ENCODE measurements at regions not wholly inside any gene's neighbourhood (a gene's known extent, or its start where the extent isn't known, plus 50 kb on each side); places are given as distances from the start of the nearest gene placed in this dataset.

- no peak for DNase-seq
- Mint-ChIP-seq H3K4me1 (no peaks in the 10 kb centered on the region), H3K27me3 (peaks cover 22% of the 10 kb centered on the region), H3K36me3 (no peaks in the 10 kb centered on the region), H3K27ac (no peak overlapping the region), H3K9me3 (no peaks in the 10 kb centered on the region), H3K4me3 (no peak overlapping the region)
- H3K4me1 ChIP-seq (ENCODE audit: control insufficient read depth, insufficient read depth, low read length, poor library complexity, severe bottlenecking) = no peaks in the 10 kb centered on the region
- H3K36me3 ChIP-seq (ENCODE audit: control insufficient read depth, insufficient read depth, low read length) = no peaks in the 10 kb centered on the region
- no peak for ATAC-seq (ENCODE audit: low read depth in 2 of 2)
- H3K27me3 ChIP-seq (ENCODE audit: control insufficient read depth, insufficient read depth, low read length) = no peaks in the 10 kb centered on the region
- no peak overlapping the region for H3K4me3 ChIP-seq (ENCODE audit: low read depth, low read length)
- no peaks in the 10 kb centered on the region for H3K9me3 ChIP-seq (ENCODE audit: control insufficient read depth in 2 of 2, low read length in 2 of 2)
- H3K27ac ChIP-seq (ENCODE audit: insufficient read depth, low read length, poor library complexity, severe bottlenecking) = no peak overlapping the region
These were observed 530.2 kb downstream of the GATA3 start for GRCh38 chr10:8584666-8585065.

DNA sequence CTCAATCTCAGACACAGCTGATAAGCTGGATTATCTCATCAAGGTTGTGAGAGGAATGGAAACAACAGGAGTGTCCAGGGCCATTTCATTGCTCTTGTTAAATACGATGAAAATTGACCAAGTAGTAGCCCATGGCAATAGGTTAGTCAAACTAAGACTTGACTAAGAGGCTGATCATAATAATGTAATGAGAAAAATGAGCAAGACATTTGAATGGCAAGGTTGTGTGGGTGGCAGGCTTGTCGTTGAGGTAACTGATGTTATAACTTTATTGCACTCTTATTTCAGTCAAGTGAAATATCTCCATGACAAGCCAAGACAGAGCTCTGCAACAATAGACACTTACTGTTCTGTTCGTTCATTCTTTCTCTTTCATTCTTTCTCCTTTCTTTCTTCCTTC lies 532.0 kb downstream of the GATA3 start:
- Histone ChIP-seq H3K4me1 (ENCODE audit: control insufficient read depth, insufficient read depth, low read length, poor library complexity, severe bottlenecking) (no peaks in the 10 kb centered on the region), H3K27me3 (ENCODE audit: control insufficient read depth, insufficient read depth, low read length) (no peaks in the 10 kb centered on the region), H3K9me3 (ENCODE audit: control insufficient read depth in 2 of 2, low read length in 2 of 2) (no peaks in the 10 kb centered on the region), H3K36me3 (ENCODE audit: control insufficient read depth, insufficient read depth, low read length) (no peaks in the 10 kb centered on the region), H3K27ac (ENCODE audit: insufficient read depth, low read length, poor library complexity, severe bottlenecking) (no peak overlapping the region), H3K4me3 (ENCODE audit: low read depth, low read length) (no peak overlapping the region)
- H3K27me3 Mint-ChIP-seq = peaks cover 29% of the 10 kb centered on the region
- no peak overlapping the region for H3K27ac Mint-ChIP-seq
- no peak overlapping the region for H3K4me3 Mint-ChIP-seq
- H3K4me1 Mint-ChIP-seq = no peaks in the 10 kb centered on the region
- no peaks in the 10 kb centered on the region for H3K36me3 Mint-ChIP-seq
- no peaks in the 10 kb centered on the region for H3K9me3 Mint-ChIP-seq
- DNase-seq (no peak), ATAC-seq (ENCODE audit: low read depth in 2 of 2) (no peak)

DNA sequence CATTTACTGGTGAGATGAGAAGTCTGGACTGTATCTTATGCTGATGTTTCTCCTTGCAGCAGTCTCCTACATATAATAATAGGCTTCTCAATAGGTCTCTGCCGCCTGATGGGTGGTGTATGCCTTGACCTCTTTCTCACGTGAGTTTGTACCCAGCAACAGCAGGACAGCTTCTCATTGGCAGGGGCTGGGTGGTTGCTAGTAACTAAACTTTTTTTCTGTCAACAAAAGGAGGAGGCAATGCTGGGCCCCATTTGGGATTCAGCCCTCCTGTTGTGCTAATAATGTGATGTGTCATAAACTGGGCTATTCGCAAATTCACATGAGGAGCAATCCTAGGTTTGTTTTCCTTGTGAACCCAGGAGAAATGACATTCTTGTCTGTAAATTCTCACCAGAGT lies 533.6 kb downstream of the GATA3 start:
- peaks cover 29% of the 10 kb centered on the region for H3K27me3 Mint-ChIP-seq
- no peak overlapping the region for H3K27ac Mint-ChIP-seq
- no peak overlapping the region for H3K4me3 Mint-ChIP-seq
- Histone ChIP-seq H3K4me3 (ENCODE audit: low read depth, low read length) (no peak overlapping the region), H3K9me3 (ENCODE audit: control insufficient read depth in 2 of 2, low read length in 2 of 2) (no peaks in the 10 kb centered on the region), H3K27ac (ENCODE audit: insufficient read depth, low read length, poor library complexity, severe bottlenecking) (no peak overlapping the region), H3K27me3 (ENCODE audit: control insufficient read depth, insufficient read depth, low read length) (no peaks in the 10 kb centered on the region), H3K4me1 (ENCODE audit: control insufficient read depth, insufficient read depth, low read length, poor library complexity, severe bottlenecking) (no peaks in the 10 kb centered on the region), H3K36me3 (ENCODE audit: control insufficient read depth, insufficient read depth, low read length) (no peaks in the 10 kb centered on the region)
- ATAC-seq (ENCODE audit: low read depth in 2 of 2) = no peak
- no peak for DNase-seq
- H3K9me3 Mint-ChIP-seq = no peaks in the 10 kb centered on the region
- H3K4me1 Mint-ChIP-seq = no peaks in the 10 kb centered on the region
- H3K36me3 Mint-ChIP-seq = no peaks in the 10 kb centered on the region

DNA sequence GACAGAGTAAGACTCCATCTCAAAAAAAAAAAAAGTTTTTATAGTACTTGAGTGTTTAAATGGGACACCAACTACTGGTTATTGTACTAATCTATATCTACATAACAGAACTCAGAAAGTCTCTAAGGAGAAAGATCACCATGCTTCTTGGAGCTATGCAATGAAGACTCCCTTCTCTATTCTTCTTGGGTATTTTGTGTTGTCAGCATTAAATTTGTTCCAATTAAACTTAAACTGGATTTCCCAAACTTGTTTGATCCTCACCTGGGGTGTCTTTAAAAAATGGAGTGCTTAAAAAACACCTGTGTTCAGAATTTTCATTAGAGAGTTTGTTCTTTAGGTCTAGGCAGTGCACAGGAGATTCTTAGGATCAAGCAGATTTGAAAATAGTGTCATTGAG lies 536.0 kb downstream of the GATA3 start:
- Mint-ChIP-seq H3K4me1 (no peaks in the 10 kb centered on the region), H3K9me3 (no peaks in the 10 kb centered on the region)

DNA sequence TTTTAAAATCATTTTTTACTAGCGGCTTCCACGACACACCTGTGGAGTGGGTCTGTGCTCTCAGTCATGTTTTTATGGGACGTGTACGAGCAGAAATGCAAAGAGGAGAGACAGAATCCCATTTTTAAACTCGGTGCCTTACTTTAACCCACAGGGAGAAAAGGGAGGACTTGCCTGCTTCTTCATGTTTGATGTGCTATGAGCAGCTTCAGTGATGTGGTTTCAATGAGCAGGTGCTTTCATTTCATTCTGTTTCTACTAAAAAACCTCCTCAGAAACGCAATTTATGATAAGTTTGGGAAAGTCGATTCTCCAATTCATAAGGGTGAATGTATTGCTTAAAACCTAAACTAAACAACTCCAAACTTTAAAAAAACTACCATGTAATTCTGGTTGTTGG lies 537.2 kb downstream of the GATA3 start:
- Mint-ChIP-seq H3K9me3 (no peaks in the 10 kb centered on the region), H3K36me3 (no peaks in the 10 kb centered on the region), H3K4me1 (no peaks in the 10 kb centered on the region), H3K27me3 (peaks cover 21% of the 10 kb centered on the region), H3K4me3 (no peak overlapping the region), H3K27ac (no peak overlapping the region)
- DNase-seq (no peak), ATAC-seq (ENCODE audit: low read depth in 2 of 2) (no peak)
- Histone ChIP-seq H3K27ac (ENCODE audit: insufficient read depth, low read length, poor library complexity, severe bottlenecking) (no peak overlapping the region), H3K4me1 (ENCODE audit: control insufficient read depth, insufficient read depth, low read length, poor library complexity, severe bottlenecking) (no peaks in the 10 kb centered on the region), H3K9me3 (ENCODE audit: control insufficient read depth in 2 of 2, low read length in 2 of 2) (no peaks in the 10 kb centered on the region), H3K36me3 (ENCODE audit: control insufficient read depth, insufficient read depth, low read length) (no peaks in the 10 kb centered on the region), H3K4me3 (ENCODE audit: low read depth, low read length) (no peak overlapping the region), H3K27me3 (ENCODE audit: control insufficient read depth, insufficient read depth, low read length) (no peaks in the 10 kb centered on the region)

More for the DNA sequence above, 536.0 kb downstream of the GATA3 start:
- H3K4me3 Mint-ChIP-seq = no peak overlapping the region
- H3K4me3 ChIP-seq (ENCODE audit: low read depth, low read length) = no peak overlapping the region
- ATAC-seq (ENCODE audit: low read depth in 2 of 2) (no peak), DNase-seq (no peak)
- no peaks in the 10 kb centered on the region for H3K27me3 ChIP-seq (ENCODE audit: control insufficient read depth, insufficient read depth, low read length)
- no peaks in the 10 kb centered on the region for H3K36me3 ChIP-seq (ENCODE audit: control insufficient read depth, insufficient read depth, low read length)
- no peaks in the 10 kb centered on the region for H3K9me3 ChIP-seq (ENCODE audit: control insufficient read depth in 2 of 2, low read length in 2 of 2)
- no peak overlapping the region for H3K27ac ChIP-seq (ENCODE audit: insufficient read depth, low read length, poor library complexity, severe bottlenecking)
- H3K27me3 Mint-ChIP-seq = peaks cover 21% of the 10 kb centered on the region
- no peak overlapping the region for H3K27ac Mint-ChIP-seq
- no peaks in the 10 kb centered on the region for H3K4me1 ChIP-seq (ENCODE audit: control insufficient read depth, insufficient read depth, low read length, poor library complexity, severe bottlenecking)
- no peaks in the 10 kb centered on the region for H3K36me3 Mint-ChIP-seq

DNA sequence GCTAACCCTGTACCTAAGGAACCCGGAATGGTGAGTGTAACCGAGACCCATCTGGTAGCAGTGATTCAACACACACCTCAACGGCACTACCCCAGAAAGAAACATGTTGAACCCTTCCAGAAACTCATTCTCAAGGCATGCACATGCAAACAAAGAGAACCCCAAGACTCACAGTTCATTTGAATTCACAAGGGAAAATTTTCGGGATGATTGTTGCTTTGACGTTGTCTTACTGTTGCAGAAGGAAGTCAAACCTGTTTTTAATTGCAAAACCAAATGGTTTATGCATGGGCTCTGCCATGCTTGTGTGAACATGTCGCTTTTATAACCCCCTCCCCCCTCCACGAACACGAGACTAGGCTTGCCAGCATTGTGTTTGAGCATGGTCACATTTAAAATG lies 539.7 kb downstream of the GATA3 start:
- H3K27ac ChIP-seq (ENCODE audit: insufficient read depth, low read length, poor library complexity, severe bottlenecking) = no peak overlapping the region
- H3K9me3 ChIP-seq (ENCODE audit: control insufficient read depth in 2 of 2, low read length in 2 of 2) = no peaks in the 10 kb centered on the region
- H3K36me3 Mint-ChIP-seq = no peaks in the 10 kb centered on the region
- H3K27me3 ChIP-seq (ENCODE audit: control insufficient read depth, insufficient read depth, low read length) = no peaks in the 10 kb centered on the region
- ATAC-seq (ENCODE audit: low read depth in 2 of 2) (no peak), DNase-seq (no peak)
- H3K36me3 ChIP-seq (ENCODE audit: control insufficient read depth, insufficient read depth, low read length) = no peaks in the 10 kb centered on the region
- H3K4me1 ChIP-seq (ENCODE audit: control insufficient read depth, insufficient read depth, low read length, poor library complexity, severe bottlenecking) = no peaks in the 10 kb centered on the region
- H3K4me1 Mint-ChIP-seq = no peaks in the 10 kb centered on the region
- H3K4me3 Mint-ChIP-seq = no peak overlapping the region
- H3K9me3 Mint-ChIP-seq = no peaks in the 10 kb centered on the region
- H3K27ac Mint-ChIP-seq = no peak overlapping the region
- no peak overlapping the region for H3K4me3 ChIP-seq (ENCODE audit: low read depth, low read length)
- H3K27me3 Mint-ChIP-seq = peaks cover 8% of the 10 kb centered on the region

- Mint-ChIP-seq H3K4me1 (no peaks in the 10 kb centered on the region), H3K36me3 (no peaks in the 10 kb centered on the region), H3K27ac (no peak overlapping the region), H3K4me3 (no peak overlapping the region), H3K27me3 (peaks cover 8% of the 10 kb centered on the region), H3K9me3 (no peaks in the 10 kb centered on the region)
- no peak for DNase-seq
- Histone ChIP-seq H3K9me3 (ENCODE audit: control insufficient read depth in 2 of 2, low read length in 2 of 2) (no peaks in the 10 kb centered on the region), H3K27me3 (ENCODE audit: control insufficient read depth, insufficient read depth, low read length) (no peaks in the 10 kb centered on the region), H3K36me3 (ENCODE audit: control insufficient read depth, insufficient read depth, low read length) (no peaks in the 10 kb centered on the region), H3K27ac (ENCODE audit: insufficient read depth, low read length, poor library complexity, severe bottlenecking) (no peak overlapping the region), H3K4me3 (ENCODE audit: low read depth, low read length) (no peak overlapping the region), H3K4me1 (ENCODE audit: control insufficient read depth, insufficient read depth, low read length, poor library complexity, severe bottlenecking) (no peaks in the 10 kb centered on the region)
- no peak for ATAC-seq (ENCODE audit: low read depth in 2 of 2)
These were observed 540.2 kb downstream of the GATA3 start for GRCh38 chr10:8594711-8595110.

DNA sequence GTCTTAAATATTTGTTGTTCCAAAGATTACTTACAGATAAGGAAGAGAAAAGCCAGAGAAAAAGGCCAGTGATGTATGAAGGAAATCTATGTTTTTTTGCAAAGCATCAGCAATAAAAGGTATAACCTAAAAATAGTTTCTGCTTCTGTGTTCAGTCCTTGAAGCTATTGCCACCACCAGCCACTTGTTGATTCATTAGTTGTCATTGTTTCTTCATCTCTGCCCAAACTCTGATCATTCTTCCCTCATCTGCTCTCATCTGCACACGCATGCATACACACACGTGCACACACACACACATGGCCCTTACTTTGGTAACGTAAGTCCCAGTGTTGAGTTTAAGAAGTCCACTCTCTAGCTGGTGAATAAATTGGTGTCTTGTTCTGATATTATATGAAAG lies 540.7 kb downstream of the GATA3 start:
- no peaks in the 10 kb centered on the region for H3K36me3 Mint-ChIP-seq
- H3K27ac Mint-ChIP-seq = no peak overlapping the region
- no peak overlapping the region for H3K27ac ChIP-seq (ENCODE audit: insufficient read depth, low read length, poor library complexity, severe bottlenecking)
- ATAC-seq (ENCODE audit: low read depth in 2 of 2) = no peak
- H3K36me3 ChIP-seq (ENCODE audit: control insufficient read depth, insufficient read depth, low read length) = no peaks in the 10 kb centered on the region
- no peaks in the 10 kb centered on the region for H3K27me3 ChIP-seq (ENCODE audit: control insufficient read depth, insufficient read depth, low read length)
- H3K9me3 Mint-ChIP-seq = no peaks in the 10 kb centered on the region
- no peaks in the 10 kb centered on the region for H3K9me3 ChIP-seq (ENCODE audit: control insufficient read depth in 2 of 2, low read length in 2 of 2)
- H3K4me1 ChIP-seq (ENCODE audit: control insufficient read depth, insufficient read depth, low read length, poor library complexity, severe bottlenecking) = no peaks in the 10 kb centered on the region
- peaks cover 5% of the 10 kb centered on the region for H3K27me3 Mint-ChIP-seq
- no peak for DNase-seq
- H3K4me3 ChIP-seq (ENCODE audit: low read depth, low read length) = no peak overlapping the region
- H3K4me1 Mint-ChIP-seq = no peaks in the 10 kb centered on the region
- H3K4me3 Mint-ChIP-seq = no peak overlapping the region
